ENCODE measurements at regions not wholly inside any gene's neighbourhood (a gene's known extent, or its start where the extent isn't known, plus 50 kb on each side); places are given as distances from the start of the nearest gene placed in this dataset.

DNA sequence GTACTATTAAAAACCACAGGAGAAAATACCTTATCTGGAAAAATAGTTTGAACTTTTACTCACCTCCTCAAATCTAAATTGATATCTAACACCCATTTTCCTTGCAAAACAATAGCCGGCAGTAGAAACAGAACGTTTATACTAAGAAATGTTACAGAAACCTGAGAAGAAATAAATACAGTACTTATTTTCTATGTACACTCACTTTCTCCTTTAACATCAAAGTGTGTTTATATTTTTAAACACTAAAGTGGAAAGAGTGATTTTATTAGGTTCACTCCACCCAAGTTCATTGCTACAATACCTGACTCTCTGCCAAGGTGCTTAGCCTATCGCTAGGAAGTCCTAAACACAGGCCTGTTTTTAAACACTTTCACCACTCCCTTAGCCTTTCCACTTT, 87.8 kb upstream of the TJP1 start:
- no peak for TF ChIP-seq POLR2A (IDR thresholded peaks at IDR 0.05; ENCODE audit: extremely low read depth, insufficient read length)
- TF ChIP-seq, protein P1, sequence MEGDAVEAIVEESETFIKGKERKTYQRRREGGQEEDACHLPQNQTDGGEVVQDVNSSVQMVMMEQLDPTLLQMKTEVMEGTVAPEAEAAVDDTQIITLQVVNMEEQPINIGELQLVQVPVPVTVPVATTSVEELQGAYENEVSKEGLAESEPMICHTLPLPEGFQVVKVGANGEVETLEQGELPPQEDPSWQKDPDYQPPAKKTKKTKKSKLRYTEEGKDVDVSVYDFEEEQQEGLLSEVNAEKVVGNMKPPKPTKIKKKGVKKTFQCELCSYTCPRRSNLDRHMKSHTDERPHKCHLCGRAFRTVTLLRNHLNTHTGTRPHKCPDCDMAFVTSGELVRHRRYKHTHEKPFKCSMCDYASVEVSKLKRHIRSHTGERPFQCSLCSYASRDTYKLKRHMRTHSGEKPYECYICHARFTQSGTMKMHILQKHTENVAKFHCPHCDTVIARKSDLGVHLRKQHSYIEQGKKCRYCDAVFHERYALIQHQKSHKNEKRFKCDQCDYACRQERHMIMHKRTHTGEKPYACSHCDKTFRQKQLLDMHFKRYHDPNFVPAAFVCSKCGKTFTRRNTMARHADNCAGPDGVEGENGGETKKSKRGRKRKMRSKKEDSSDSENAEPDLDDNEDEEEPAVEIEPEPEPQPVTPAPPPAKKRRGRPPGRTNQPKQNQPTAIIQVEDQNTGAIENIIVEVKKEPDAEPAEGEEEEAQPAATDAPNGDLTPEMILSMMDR (IDR thresholded peaks at IDR 0.05; ENCODE audit: low read depth, low read length), result no peak

All from NB4 (cell line).